Epithelial cell of esophagus (primary cell): ENCODE measurements at regions not wholly inside any gene's neighbourhood (a gene's known extent, or its start where the extent isn't known, plus 50 kb on each side); places are given as distances from the start of the nearest gene placed in this dataset.

Source experiments
- DNase-seq: peaks from one replicate; pipeline ENCODE4 v3.0.0; 2010; ENCODE audit warnings: low read depth
- H3K4me3 ChIP-seq: 2 replicates; pipeline ENCODE4 v1.5.1; 2011; ENCODE audit warnings: mild to moderate bottlenecking, low read length, control low read depth
- CTCF ChIP-seq: IDR thresholded peaks from 2 replicates; pipeline ENCODE4 v1.5.1; 2011; ENCODE audit warnings: low read depth, mild to moderate bottlenecking, low read length, control low read depth, inconsistent platforms; ENCODE audit not compliant: insufficient read depth; ENCODE audit errors: missing control alignments

DNA sequence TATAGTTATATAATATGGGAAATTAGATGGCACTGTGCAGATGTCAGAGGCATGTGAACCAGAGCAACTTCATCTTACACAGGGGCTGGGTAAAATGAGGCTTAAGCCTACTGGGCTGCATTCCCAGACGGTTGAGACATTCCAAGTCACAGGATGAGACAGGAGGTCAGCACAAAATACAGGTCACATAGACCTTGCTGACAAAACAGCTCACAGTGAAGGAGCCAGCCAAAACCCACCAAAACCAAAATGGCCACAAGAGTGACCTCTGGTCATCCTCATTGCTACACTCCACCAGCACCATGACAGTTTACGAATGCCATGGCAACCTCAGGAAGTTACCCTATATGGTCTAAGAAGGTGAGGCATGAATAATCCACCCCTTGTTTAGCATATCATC, 479.4 kb downstream of the TLR4 start:
- no peak for TF ChIP-seq CTCF
- no peak for DNase-seq
- no peak overlapping the region for H3K4me3 ChIP-seq

DNA sequence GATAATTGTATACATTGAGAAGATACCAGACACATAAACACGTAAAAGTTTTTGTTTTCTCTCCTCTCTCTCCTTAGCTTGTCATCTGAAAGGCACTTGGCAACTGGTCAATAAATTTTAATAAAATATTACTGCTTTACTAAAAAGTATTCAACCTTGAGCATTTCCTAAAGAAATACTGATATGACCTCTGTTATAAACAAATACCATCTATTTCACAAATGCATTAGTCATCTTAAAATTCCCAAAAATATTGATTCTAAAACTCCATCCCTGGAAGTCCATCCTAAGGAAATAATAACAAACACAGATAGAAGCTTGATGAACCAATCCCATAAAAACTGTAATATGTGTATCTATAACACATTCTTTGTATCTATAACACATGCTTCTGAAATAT, 483.2 kb downstream of the TLR4 start:
- no peak for DNase-seq
- H3K4me3 ChIP-seq, result no peak overlapping the region
- TF ChIP-seq CTCF, result no peak

- no peak overlapping the region for H3K4me3 ChIP-seq
- no peak for DNase-seq
- no peak for TF ChIP-seq CTCF
Measured at GRCh38 chr9:118189615-118190014, 485.4 kb downstream of the TLR4 start.

DNA sequence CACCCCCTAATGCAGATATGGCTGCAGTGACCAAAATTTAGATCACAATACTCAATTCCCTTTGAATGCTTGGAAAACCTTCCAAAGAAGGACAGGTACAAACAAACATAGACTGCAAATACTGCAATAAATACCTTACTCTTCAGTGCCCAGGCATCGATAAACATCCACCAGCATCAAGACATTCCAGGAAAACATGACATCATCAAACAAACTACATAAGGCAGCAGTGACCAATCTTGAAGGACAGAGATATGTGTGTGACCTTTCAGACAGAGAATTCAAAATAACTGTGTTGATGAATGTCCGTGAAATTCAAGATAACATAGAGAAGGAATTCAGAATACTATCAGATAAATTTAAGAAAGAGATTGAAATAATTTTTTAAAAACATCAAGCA, 488.6 kb downstream of the TLR4 start:
- TF ChIP-seq CTCF, result no peak
- H3K4me3 ChIP-seq, result no peak overlapping the region
- no peak for DNase-seq

GRCh38 chr9:118209343-118209742, 505.1 kb downstream of the TLR4 start:
- no peak for TF ChIP-seq CTCF
- no peak overlapping the region for H3K4me3 ChIP-seq
- no peak for DNase-seq

DNA sequence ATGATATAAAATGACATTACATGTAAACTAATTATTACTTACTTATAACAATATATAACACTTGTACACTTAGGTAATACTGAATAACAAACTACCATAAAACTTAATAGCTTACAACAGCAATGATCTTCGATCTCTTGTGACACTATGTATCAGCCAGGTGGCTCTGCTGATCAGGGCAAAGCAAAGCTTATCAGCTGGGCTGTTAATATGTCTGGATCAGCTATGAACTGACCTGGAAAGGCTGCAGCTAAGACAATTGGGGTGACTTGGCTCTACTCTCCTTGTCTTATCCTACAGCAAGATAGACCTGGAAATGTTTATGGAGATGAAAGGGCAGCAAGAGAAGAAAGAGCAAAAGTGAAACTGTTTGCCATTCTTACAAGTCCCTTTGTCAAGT, 511.3 kb downstream of the TLR4 start:
- H3K4me3 ChIP-seq, result no peak overlapping the region
- DNase-seq, result no peak
- TF ChIP-seq CTCF, result no peak

DNA sequence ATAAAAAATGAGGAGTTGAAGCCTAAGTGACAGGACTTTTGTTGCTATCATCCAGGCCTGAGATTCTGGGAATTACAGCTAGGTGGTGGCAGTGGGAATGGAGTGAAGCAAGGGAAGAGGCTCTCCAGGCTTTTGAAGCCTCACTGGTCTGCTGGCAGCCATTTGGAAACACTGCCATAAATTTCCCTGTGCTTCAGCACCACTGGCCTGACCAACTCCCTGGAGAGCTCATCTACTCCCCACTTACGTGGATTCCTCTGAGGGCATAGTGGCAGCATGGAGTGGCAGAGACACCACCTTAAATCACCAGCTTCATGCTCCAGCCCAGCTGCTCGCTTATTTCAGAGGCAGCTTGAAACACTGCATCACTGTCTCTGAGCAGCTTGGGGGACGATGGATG, 518.2 kb downstream of the TLR4 start:
- TF ChIP-seq CTCF, result no peak
- H3K4me3 ChIP-seq, result no peak overlapping the region
- no peak for DNase-seq
